ENCODE measurements at regions not wholly inside any gene's neighbourhood (a gene's known extent, or its start where the extent isn't known, plus 50 kb on each side); places are given as distances from the start of the nearest gene placed in this dataset.
"Not testable (repeated sequence)": the region's sequence is repeated elsewhere in the genome, so short reads cannot be mapped to it uniquely, and the experiment has no call there.

- no peak for DNase-seq (ENCODE audit: low read depth in 2 of 2)
Measured at GRCh38 chr3:145900056-145900829, 260.7 kb downstream of the PLOD2 start.

GRCh38 chr3:145902166-145902565, 258.8 kb downstream of the PLOD2 start:
- DNase-seq (ENCODE audit: low read depth in 2 of 2): peak; percentile 5 to 8

- no peak for DNase-seq (ENCODE audit: low read depth in 2 of 2)
Measured at GRCh38 chr3:145903472-145904013, 257.4 kb downstream of the PLOD2 start.

- DNase-seq (ENCODE audit: low read depth in 2 of 2): no peak
Measured at GRCh38 chr3:145904138-145904537, 256.8 kb downstream of the PLOD2 start.

- no peak for DNase-seq (ENCODE audit: low read depth in 2 of 2)
Measured at GRCh38 chr3:145906301-145906700, 254.7 kb downstream of the PLOD2 start.

- no peak for DNase-seq (ENCODE audit: low read depth in 2 of 2)
Measured at GRCh38 chr3:145906755-145907154, 254.2 kb downstream of the PLOD2 start.

GRCh38 chr3:145911016-145911415, 250.0 kb downstream of the PLOD2 start:
- no peak for DNase-seq (ENCODE audit: low read depth in 2 of 2)

GRCh38 chr3:145915787-145916186, 245.2 kb downstream of the PLOD2 start:
- no peak for DNase-seq (ENCODE audit: low read depth in 2 of 2)

- DNase-seq (ENCODE audit: low read depth in 2 of 2): not testable (repeated sequence)
Measured at GRCh38 chr3:145927736-145928135, 233.2 kb downstream of the PLOD2 start.

- peak; percentile 40 to 50 for DNase-seq (ENCODE audit: low read depth in 2 of 2)
Measured at GRCh38 chr3:145936971-145937370, 224.0 kb downstream of the PLOD2 start.

GRCh38 chr3:145939431-145939830, 221.6 kb downstream of the PLOD2 start:
- DNase-seq (ENCODE audit: low read depth in 2 of 2): no peak

- DNase-seq (ENCODE audit: low read depth in 2 of 2): no peak
Measured at GRCh38 chr3:145942052-145942451, 218.9 kb downstream of the PLOD2 start.

GRCh38 chr3:145943952-145944351, 217.0 kb downstream of the PLOD2 start:
- DNase-seq (ENCODE audit: low read depth in 2 of 2): no peak

- DNase-seq (ENCODE audit: low read depth in 2 of 2): peak; percentile 19 to 22
Measured at GRCh38 chr3:145951441-145951840, 209.5 kb downstream of the PLOD2 start.

GRCh38 chr3:145952536-145952935, 208.4 kb downstream of the PLOD2 start:
- peak; percentile 97 for DNase-seq (ENCODE audit: low read depth in 2 of 2)

- DNase-seq (ENCODE audit: low read depth in 2 of 2): no peak
Measured at GRCh38 chr3:145953316-145953715, 207.7 kb downstream of the PLOD2 start.

GRCh38 chr3:145959457-145960088, 201.4 kb downstream of the PLOD2 start:
- no peak for DNase-seq (ENCODE audit: low read depth in 2 of 2)

GRCh38 chr3:145963111-145963510, 197.9 kb downstream of the PLOD2 start:
- DNase-seq (ENCODE audit: low read depth in 2 of 2): no peak

- DNase-seq (ENCODE audit: low read depth in 2 of 2): no peak
Measured at GRCh38 chr3:145967043-145967442, 193.9 kb downstream of the PLOD2 start.

- DNase-seq (ENCODE audit: low read depth in 2 of 2): no peak
Measured at GRCh38 chr3:145971186-145971585, 189.8 kb downstream of the PLOD2 start.

GRCh38 chr3:145972851-145973250, 188.1 kb downstream of the PLOD2 start:
- DNase-seq (ENCODE audit: low read depth in 2 of 2): no peak

GRCh38 chr3:145981056-145981455, 179.9 kb downstream of the PLOD2 start:
- DNase-seq (ENCODE audit: low read depth in 2 of 2): peak; percentile 20 to 32

GRCh38 chr3:145983101-145983500, 177.9 kb downstream of the PLOD2 start:
- no peak for DNase-seq (ENCODE audit: low read depth in 2 of 2)
